Fibroblast of the aortic adventitia (primary cell): ENCODE measurements at regions not wholly inside any gene's neighbourhood (a gene's known extent, or its start where the extent isn't known, plus 50 kb on each side); places are given as distances from the start of the nearest gene placed in this dataset.
"Not testable (repeated sequence)": the region's sequence is repeated elsewhere in the genome, so short reads cannot be mapped to it uniquely, and the experiment has no call there.

Experiments
- DNase-seq: peaks from one replicate; pipeline ENCODE4 v3.0.0-alpha.2; 2010; ENCODE audit warnings: low read depth
- H3K4me3 ChIP-seq: 2 replicates; pipeline ENCODE4 v1.5.1; 2011; ENCODE audit warnings: low read depth, mild to moderate bottlenecking, control low read depth, low read length, moderate library complexity
- CTCF ChIP-seq: IDR thresholded peaks from 2 replicates; pipeline ENCODE4 v1.5.1; 2011; ENCODE audit warnings: mild to moderate bottlenecking, low read length, control low read depth, inconsistent platforms; ENCODE audit not compliant: insufficient read depth

- TF ChIP-seq CTCF = no peak
- DNase-seq = no peak
- H3K4me3 ChIP-seq = no peak overlapping the region
These were observed 407.4 kb downstream of the RWDD3 start for GRCh38 chr1:95641386-95641785.

GRCh38 chr1:95642035-95642434 is 408.0 kb downstream of the RWDD3 start:
- no peak overlapping the region for H3K4me3 ChIP-seq
- TF ChIP-seq CTCF = no peak
- DNase-seq = no peak

DNA sequence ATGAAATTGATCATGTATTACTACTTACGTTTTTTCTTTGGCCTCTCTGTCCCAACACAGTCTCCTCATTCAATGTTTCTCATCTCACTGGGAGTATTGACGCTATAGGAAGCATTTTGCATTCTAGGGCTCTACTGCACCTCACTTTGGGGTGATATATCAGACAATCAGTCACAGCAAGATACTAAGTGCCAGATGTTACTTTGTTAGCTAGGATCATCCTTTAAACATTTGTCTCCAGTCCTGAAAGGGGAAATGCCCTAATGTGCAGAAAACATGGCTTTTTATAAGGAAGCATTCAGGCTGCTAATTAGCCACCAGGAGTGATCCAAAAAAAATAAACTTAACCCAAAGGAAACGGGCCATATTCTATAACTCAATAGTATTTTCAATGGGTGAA is 409.1 kb downstream of the RWDD3 start:
- TF ChIP-seq CTCF = no peak
- no peak for DNase-seq
- no peak overlapping the region for H3K4me3 ChIP-seq

DNA sequence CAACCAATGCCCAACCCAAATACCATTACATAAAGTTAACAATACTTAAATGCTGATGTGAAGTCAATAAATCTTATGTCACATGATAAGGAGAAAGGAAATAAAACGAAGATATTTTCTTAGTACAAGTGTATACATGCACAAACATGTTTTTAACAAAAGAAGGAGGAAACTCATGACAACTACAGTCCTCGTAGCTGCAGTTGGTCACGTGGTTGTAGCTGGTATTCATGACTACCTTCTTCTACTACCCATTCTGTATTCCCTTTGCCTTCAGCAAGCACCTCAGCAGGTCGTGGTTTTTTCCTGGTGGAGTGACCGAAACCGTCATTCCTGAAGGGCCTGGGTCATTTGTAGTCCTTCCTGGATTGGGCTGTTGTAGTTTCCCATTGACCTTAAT is 411.1 kb downstream of the RWDD3 start:
- DNase-seq, H3K4me3 ChIP-seq: not testable (repeated sequence)

GRCh38 chr1:95650631-95651030 is 416.6 kb downstream of the RWDD3 start:
- no peak overlapping the region for H3K4me3 ChIP-seq
- TF ChIP-seq CTCF = no peak
- DNase-seq = no peak

GRCh38 chr1:95652423-95652965 is 418.5 kb downstream of the RWDD3 start:
- H3K4me3 ChIP-seq = no peak overlapping the region
- no peak for TF ChIP-seq CTCF
- DNase-seq = no peak

GRCh38 chr1:95653618-95654017 is 419.6 kb downstream of the RWDD3 start:
- TF ChIP-seq CTCF = no peak
- no peak overlapping the region for H3K4me3 ChIP-seq
- no peak for DNase-seq
